Activated effector memory CD4-positive, alpha-beta T cell treated with Interleukin-2 at 50 U/mL for 16 hours (primary cell): ENCODE measurements at regions not wholly inside any gene's neighbourhood (a gene's known extent, or its start where the extent isn't known, plus 50 kb on each side); places are given as distances from the start of the nearest gene placed in this dataset.
"Not testable (repeated sequence)": the region's sequence is repeated elsewhere in the genome, so short reads cannot be mapped to it uniquely, and the experiment has no call there.

Source experiments
- DNase-seq: peaks from one replicate; pipeline ENCODE4 v3.0.0-alpha.2; 2020

GRCh38 chr1:234956821-234957329 lies 171.8 kb downstream of the TOMM20 start:
- DNase-seq: no peak

DNA sequence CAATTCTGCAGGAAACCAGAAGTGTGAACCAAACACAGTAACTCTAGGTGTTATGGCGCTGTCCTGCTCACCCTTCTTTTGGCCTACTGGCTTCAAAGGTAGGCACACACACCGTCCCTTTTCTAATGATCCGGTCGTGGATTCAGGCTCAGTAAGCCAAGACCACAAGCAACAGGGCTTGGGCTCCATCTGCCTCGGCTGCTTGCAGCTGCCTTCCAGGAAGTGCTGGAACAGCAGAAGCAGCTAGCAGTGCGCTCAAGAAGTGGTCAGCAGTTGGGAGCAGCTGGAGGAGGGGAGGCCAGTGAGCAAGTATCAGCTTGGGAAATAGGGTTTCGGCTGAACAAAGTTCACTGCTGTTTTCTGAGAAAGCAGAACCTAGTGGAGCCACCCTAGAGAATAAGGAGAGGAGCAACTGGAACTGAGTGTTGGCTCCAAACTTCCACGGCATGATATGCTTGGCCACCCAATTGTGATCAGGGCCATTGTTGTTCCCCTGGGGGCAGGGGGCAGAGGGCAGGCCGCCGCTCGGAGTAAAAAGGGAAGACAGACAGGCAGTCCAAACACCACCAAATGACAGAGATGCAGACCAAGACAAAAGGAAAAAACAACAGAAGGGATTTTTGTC lies 173.4 kb downstream of the TOMM20 start:
- no peak for DNase-seq

- DNase-seq: no peak
Measured at GRCh38 chr1:234954613-234955012, 174.0 kb downstream of the TOMM20 start.

DNA sequence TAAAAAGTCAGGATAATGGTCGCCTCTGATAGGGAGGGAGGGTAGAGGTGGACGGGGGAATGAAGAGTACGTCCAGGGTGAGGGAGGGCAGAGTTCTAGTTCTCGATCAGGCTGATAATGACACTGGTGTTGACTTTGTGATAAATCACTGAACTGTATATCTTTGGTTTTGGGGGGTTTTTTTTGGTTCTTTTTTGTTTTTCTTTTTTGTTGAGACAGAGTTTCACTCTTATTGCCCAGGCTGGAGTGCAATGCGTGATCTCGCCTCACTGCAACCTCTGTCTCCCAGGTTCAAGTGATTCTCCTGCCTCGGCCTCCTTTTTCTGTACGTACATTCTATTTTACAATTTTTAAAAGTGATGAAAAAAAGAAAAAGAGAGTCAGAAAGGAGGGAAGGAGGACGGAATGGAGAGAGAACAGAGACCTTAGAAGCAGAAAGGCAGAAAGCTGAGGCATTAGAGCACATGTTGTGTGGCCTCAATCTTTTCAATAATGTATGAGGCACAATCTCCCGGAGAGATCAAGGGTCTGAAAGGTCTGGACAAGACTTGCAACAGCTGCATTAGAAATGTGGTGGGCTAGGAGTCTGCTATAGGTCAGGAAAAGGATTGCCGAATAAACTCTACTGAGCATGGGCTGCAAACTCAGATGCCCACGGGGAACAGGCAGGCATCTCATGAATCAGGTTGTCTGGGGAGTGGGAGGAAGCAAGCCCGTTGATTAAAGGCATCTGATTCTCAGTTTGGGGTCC lies 174.8 kb downstream of the TOMM20 start:
- no peak for DNase-seq

- no peak for DNase-seq
Measured at GRCh38 chr1:234950598-234950997, 178.0 kb downstream of the TOMM20 start.

DNA sequence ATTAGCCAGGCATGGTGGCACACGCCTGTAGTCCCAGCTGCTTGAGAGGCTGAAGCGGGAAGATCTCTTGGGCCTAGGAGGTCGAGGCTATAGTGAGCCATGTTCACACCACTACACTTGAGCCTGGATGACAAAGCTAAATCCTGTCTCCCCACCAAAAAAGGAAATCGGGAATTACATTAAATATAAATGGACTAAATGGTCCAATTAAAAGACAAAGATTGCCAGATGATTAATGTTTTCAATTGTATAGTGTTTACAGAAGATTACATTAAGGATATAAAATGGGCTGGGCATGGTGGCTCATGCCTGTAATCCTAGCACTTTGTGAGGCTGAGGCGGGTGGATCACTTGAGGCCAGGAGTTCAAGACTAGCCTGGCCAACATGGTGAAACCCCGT lies 179.1 kb downstream of the TOMM20 start:
- DNase-seq: not testable (repeated sequence)

DNA sequence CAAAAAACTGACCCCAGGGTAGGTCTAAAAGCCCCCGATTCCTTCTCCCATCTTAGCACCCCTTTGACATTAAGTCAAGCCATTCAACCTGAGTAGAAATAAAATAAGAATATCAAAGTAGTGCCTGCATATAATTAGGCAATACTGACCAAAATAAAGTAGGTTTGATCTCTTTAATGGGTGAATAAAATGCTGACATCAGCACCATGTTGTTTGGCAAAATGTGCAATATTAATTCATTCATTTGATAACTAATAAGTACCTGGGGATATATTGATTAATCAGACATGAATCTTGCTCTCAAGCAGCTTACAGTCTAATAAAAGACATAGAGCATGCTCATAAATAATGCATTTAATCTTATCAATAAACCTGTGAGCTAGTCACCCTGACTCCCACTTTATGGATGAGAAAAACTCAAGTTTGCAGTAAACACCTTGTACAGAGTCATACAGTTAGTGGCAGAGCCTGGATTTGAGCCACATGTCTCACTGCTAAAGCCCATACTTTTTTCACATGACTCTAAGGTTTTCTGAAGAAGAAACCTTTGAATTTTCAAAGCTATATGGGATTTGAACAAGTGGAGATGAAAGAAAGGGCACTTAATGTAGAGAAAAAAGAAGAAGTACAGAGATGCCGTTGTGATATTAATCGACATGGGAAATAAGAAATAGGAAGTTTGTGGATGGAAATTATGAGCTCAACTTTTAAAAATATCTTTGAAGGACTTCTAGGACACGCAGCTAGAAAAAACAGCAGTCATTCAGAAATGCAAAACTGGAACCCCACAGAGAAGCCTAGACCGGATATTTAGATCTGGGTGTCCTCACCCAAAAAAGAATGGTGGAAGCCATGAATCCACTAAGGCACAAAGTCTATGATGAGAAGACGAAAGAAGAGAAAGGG lies 183.9 kb downstream of the TOMM20 start:
- DNase-seq: no peak

DNA sequence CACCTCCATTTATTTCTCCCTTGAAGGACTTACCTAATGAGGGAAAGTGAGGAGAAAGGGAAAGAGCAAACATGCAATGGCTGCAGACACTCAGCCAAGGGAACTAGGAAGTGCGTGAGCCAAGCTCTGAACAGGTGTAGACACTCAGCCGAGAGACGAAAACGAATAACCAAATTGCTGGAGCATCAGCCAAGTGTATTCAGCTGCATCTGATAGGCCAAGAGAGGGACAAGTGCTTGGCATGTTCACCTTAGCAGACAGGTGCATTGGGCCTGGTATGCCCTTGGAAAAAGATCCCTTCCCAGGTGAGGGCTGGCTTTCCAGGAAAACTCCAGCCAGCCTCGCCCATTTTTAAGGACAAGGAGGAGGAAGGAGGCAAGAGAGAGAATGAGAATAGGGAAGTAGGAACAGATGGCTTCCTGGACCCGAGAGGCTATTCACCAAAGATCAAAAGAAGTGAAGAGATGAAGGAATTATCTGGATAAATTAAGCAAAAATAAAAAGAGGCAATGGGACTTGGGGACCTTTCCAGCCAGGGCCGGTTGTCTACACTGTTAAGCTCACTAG lies 184.7 kb downstream of the TOMM20 start:
- no peak for DNase-seq

DNA sequence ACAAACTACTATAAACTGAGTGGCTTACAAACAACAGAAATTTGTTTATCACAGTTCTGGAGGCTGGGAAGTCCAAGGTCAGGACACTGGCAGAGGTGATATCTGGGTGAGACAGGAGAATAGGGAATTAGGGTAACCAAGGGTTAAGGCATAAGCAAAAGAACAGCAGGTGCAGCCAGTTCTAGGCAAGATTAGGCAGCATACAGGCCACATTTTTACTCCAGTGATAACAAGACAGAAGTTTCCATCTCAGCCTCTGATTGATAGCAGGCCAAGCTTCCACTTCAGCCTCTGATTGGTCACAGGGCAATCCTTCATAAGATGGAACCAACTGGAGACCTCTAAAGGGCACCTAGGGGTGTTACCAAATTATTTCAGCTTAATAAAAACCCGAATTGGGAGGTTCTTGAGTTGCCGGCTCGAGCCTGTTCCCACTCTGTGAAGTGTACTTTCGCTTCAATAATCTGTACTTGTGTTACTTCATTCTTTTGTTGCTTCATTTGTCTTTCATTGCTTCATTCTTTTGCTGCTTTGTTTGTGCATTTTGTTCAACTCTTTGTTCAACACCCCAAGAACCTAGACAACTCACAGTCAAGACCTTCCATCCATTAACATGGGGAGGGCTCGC lies 185.6 kb downstream of the TOMM20 start:
- DNase-seq: no peak

- DNase-seq: no peak
Measured at GRCh38 chr1:234942012-234942332, 186.7 kb downstream of the TOMM20 start.

DNA sequence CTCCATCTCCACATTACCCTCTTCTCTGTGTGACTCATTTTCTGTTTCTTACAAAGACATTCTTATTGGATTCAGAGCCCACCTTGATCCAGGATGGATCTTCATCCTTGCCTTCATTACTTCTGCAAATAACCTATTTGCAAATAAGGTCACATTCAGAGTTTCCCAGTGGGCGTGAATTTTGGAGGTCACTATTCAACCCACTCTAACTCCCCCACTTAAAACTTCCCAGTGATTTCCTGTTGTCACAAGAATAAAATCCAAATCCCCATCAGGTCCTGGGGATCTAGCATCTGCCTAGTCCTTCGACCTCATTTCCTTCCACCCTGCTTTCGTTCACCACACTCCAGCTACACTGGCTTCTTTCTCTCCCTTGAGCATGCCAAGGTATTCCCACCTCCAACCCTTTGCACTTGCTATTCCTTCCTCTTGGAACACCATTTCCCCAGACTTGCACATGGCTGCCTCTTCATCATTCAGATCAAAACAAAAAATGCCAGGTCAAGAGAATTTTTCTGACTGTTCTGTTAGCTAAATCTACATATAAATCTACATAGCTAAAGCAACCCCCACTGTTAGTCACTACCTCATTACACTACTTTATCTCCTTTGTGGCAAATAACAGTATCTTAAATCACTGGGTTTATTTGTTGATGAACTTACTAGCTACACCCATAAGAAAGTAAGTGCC lies 187.2 kb downstream of the TOMM20 start:
- no peak for DNase-seq

DNA sequence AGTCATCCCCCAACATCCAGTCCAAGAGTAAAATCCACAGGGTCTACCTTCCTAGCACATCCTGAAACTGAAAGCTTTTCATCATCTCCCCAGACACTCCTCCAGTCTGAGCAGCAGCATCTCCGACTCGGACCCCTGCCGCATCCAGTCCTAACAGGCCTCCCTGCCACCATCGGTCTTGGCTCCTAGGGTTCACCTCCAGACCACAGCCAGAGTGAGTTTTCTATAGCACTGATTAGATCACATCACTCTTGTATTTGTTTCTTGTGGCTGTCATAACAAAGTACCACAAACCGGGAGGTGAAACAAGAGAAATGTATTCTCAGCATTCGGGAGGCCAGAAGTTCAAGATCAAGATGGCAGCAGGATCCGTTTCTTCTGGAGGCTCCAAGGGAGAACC lies 187.8 kb downstream of the TOMM20 start:
- DNase-seq: no peak

DNA sequence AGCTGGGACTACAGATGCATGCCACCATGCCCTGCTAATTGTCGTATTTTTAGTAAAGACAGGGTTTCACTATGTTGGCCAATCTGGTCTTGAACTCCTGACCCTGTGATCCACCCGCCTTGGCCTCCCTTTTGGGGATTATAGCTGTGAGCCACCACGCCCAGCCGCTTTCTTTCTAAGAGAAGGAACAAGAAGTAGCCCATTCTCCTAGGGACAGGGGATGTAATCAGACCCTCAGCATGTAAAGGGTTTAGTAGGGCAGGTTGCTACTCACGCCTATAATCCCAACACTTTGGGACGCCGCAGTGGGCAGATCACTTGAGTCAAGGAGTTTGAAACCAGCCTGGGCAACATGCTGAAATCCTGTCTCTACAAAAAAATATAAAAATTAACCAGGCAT lies 189.7 kb downstream of the TOMM20 start:
- DNase-seq: no peak

DNA sequence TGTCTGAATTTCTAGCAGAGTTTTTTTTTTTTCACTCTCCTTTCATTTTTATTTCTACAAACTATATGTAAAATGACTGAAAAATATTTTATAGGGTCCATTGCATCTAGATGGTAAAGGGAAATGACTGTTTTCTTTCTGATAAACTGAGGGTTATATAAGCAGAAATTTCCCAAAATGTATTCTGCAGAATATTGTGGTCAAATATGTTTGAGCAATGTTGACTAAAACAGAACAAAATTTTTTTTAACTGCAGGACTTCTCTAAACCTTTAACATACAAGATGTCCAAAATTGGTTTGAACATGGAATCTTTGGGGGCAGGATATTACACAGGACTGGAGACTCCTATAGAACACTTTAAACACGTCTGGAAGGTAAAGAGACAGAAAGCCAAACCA lies 190.5 kb downstream of the TOMM20 start:
- DNase-seq: no peak

GRCh38 chr1:234936612-234937389 lies 191.8 kb downstream of the TOMM20 start:
- DNase-seq: no peak

DNA sequence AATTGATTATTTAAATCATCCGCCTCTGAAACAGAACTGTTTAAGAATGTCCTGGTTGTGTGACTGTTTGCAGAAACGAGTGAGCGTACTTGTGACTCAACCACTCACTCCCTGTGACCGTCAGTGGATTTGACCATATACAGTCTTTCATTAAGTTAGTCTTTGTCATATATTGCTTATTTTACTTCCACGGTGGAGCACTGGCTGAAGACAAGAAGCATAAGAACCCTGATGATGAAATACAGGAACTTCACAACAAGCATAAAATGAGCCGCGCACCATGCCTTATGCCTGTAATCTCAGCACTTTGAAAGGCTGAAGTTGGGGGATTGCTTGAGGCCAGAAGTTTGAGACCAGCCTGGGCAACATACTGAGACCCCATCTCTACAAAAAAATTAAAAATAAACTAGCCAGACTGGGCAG lies 194.0 kb downstream of the TOMM20 start:
- DNase-seq: no peak

DNA sequence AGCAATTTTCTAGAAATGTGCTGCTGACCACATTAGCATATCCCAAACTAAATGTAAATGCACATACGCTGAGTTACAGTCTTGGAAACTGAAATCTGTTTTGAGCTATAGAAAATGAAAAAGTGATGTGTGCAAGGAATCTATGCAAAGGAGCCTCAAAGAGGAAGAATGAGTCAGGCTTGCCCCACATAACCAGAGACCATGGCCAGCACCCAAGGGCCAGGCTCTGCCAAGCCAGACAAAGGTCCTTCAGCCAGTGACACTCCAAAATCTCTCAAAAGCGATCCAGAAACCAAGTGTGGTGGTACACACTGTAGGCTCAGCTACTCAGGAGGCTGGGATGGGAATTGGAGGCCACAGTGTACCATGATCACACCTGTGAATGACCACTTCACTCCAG lies 195.2 kb downstream of the TOMM20 start:
- no peak for DNase-seq

GRCh38 chr1:234932511-234933430 lies 195.9 kb downstream of the TOMM20 start:
- no peak for DNase-seq

DNA sequence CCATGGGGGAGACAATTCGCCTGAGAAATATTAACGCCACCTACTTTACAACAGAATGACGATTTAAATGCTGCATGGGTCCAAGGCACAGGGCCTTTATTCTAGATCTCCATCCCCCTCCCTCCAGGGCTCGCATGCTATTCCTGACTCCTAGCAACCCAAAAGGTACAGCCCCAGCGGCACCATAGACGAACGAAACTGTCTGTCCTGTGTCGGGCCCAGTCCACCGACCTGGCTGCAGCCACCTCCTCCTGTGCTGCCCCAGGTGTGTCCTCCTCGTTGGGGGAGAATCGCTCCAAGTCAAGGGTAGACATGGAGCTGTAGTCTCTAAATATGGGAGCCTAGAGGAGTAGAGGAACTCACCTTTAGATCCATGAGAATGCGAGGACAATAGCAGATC lies 196.5 kb downstream of the TOMM20 start:
- no peak for DNase-seq

DNA sequence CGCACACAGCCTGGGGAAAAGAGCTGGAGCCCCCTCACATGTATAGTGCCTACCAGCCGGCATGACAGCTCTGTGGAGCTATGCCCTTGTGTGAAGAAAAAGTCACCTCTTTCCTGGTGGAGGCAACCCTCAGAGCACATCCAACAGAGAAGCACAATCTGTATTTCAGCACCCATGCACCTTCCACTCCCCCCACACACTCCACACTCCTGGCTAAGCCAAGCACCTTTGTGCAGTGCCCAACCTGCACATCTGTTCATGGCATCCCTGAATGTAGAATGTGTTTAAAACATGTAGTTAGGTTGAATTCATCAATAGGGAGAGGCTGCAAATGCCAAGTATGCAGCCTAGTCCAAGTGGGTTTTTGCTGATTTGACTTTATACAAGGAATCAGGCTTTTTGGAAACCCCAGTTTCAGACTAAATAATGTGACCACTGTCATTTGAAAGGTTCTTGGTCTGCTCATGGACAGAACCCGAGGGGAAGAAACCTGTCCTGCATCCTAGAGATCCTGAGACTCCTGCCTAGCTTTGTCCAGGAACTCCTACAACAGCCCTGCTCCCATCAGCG lies 197.1 kb downstream of the TOMM20 start:
- no peak for DNase-seq
